HEK293 (cell line): ENCODE measurements at regions not wholly inside any gene's neighbourhood (a gene's known extent, or its start where the extent isn't known, plus 50 kb on each side); places are given as distances from the start of the nearest gene placed in this dataset.

ENCODE experiments used
- CTCF ChIA-PET: fragments of 350-600 bp; formaldehyde crosslinking; extraction: SDS; loops from one replicate; lab custom pipeline; 2021; ENCODE audit warnings: antibody characterized with exemption; lab: Yijun Ruan, JAX
- POLR2A ChIA-PET: fragments of 300-600 bp; formaldehyde crosslinking; extraction: SDS; loops from one replicate; lab custom pipeline; 2020; ENCODE audit warnings: antibody characterized with exemption, inconsistent platforms; lab: Yijun Ruan, JAX
- H3K27ac ChIP-seq: fragments of 200-500 bp; sonication (Bioruptor generic); 2 replicates; pipeline ENCODE4 v1.5.1; 2014; ENCODE audit warnings: low read depth, low read length, control low read depth, inconsistent platforms; ENCODE audit errors: extremely low read depth
- H3K36me3 ChIP-seq, 2 experiments: fragments of 200-500 bp in 1 of 2; sonication (Bioruptor generic) in 1 of 2; 1 replicate in 1 of 2; 2 replicates in 1 of 2; pipeline ENCODE4 v1.5.1; 2014 to 2017; ENCODE audit warnings: inconsistent platforms in 2 of 2, low read length in 2 of 2; ENCODE audit not compliant: control insufficient read depth in 2 of 2, insufficient read depth in 1 of 2
- H3K4me1 ChIP-seq: fragments of 200-500 bp; sonication (Bioruptor generic); 2 replicates; pipeline ENCODE4 v1.5.1; 2014; ENCODE audit warnings: mild to moderate bottlenecking, low read length, inconsistent platforms; ENCODE audit not compliant: control insufficient read depth, insufficient read depth
- H3K4me3 ChIP-seq: 2 replicates; pipeline ENCODE4 v1.5.1; 2011; ENCODE audit warnings: low read depth, mild to moderate bottlenecking, control low read depth, low read length, moderate library complexity
- H3K9me3 ChIP-seq: fragments of 200-500 bp; sonication (Bioruptor generic); 2 replicates; pipeline ENCODE4 v1.5.1; 2014; ENCODE audit warnings: low read depth, low read length, inconsistent platforms; ENCODE audit not compliant: control insufficient read depth, insufficient read depth
- GLIS1 ChIP-seq: fragments of 450-650 bp; formaldehyde crosslinking; IDR thresholded peaks from 2 replicates; pipeline ENCODE4 v1.5.1; 2016; ENCODE audit warnings: missing biosample characterization, missing genetic modification characterization
- KLF7 ChIP-seq: fragments of 450-650 bp; formaldehyde crosslinking; IDR thresholded peaks from 2 replicates; pipeline ENCODE4 v1.5.1; 2016; ENCODE audit warnings: missing biosample characterization, missing genetic modification characterization, borderline replicate concordance
- KLF9 ChIP-seq: fragments of 450-650 bp; formaldehyde crosslinking; IDR thresholded peaks from 2 replicates; pipeline ENCODE4 v1.5.1; 2016; ENCODE audit warnings: missing biosample characterization, missing genetic modification characterization, low read depth
- PRDM4 ChIP-seq: fragments of 450-650 bp; formaldehyde crosslinking; IDR thresholded peaks from 2 replicates; pipeline ENCODE4 v1.5.1; 2017; ENCODE audit warnings: missing biosample characterization, missing genetic modification characterization
- ZNF114 ChIP-seq: fragments of 450-650 bp; formaldehyde crosslinking; IDR thresholded peaks from 2 replicates; pipeline ENCODE4 v1.5.0; 2017; ENCODE audit warnings: missing biosample characterization, missing genetic modification characterization
- ZNF174 ChIP-seq: fragments of 450-650 bp; formaldehyde crosslinking; IDR thresholded peaks from 2 replicates; pipeline ENCODE4 v1.5.0; 2017; ENCODE audit warnings: missing biosample characterization, mild to moderate bottlenecking, missing genetic modification characterization
- ZNF211 ChIP-seq: fragments of 450-650 bp; formaldehyde crosslinking; IDR thresholded peaks from 2 replicates; pipeline ENCODE4 v1.5.1; 2016; ENCODE audit warnings: low read depth, missing biosample characterization, missing genetic modification characterization
- ZNF23 ChIP-seq: fragments of 450-650 bp; formaldehyde crosslinking; IDR thresholded peaks from 2 replicates; pipeline ENCODE4 v1.5.1; 2016; ENCODE audit warnings: missing biosample characterization, missing genetic modification characterization, borderline replicate concordance
- ZNF302 ChIP-seq: fragments of 450-650 bp; formaldehyde crosslinking; IDR thresholded peaks from 2 replicates; pipeline ENCODE4 v1.5.1; 2016; ENCODE audit warnings: missing biosample characterization, missing genetic modification characterization, low read depth
- ZNF324 ChIP-seq: fragments of 450-650 bp; formaldehyde crosslinking; IDR thresholded peaks from 2 replicates; pipeline ENCODE4 v1.5.1; 2016; ENCODE audit warnings: missing biosample characterization, missing genetic modification characterization
- ZNF366 ChIP-seq: fragments of 450-650 bp; formaldehyde crosslinking; conservative IDR thresholded peaks from 2 replicates; pipeline ENCODE4 v1.5.1; 2016; ENCODE audit warnings: missing biosample characterization, missing genetic modification characterization
- ZNF513 ChIP-seq: fragments of 450-650 bp; IDR thresholded peaks from 2 replicates; pipeline ENCODE4 v1.5.1; 2018; ENCODE audit warnings: missing biosample characterization, missing genetic modification characterization
- ZNF596 ChIP-seq: fragments of 450-650 bp; IDR thresholded peaks from 2 replicates; pipeline ENCODE4 v1.5.0; 2018; ENCODE audit warnings: missing biosample characterization, mild to moderate bottlenecking, missing genetic modification characterization, moderate library complexity
- ZNF623 ChIP-seq: fragments of 450-650 bp; formaldehyde crosslinking; IDR thresholded peaks from 2 replicates; pipeline ENCODE4 v1.5.1; 2016; ENCODE audit warnings: missing biosample characterization, missing genetic modification characterization
- ZNF654 ChIP-seq: fragments of 450-650 bp; formaldehyde crosslinking; IDR thresholded peaks from 2 replicates; pipeline ENCODE4 v1.5.1; 2016; ENCODE audit warnings: low read depth, missing biosample characterization, missing genetic modification characterization
- ZNF677 ChIP-seq: fragments of 450-650 bp; IDR thresholded peaks from 2 replicates; pipeline ENCODE4 v1.5.0; 2018; ENCODE audit warnings: missing biosample characterization, mild to moderate bottlenecking, missing genetic modification characterization, moderate library complexity
- ZNF707 ChIP-seq: fragments of 450-650 bp; formaldehyde crosslinking; IDR thresholded peaks from 2 replicates; pipeline ENCODE4 v1.5.1; 2016; ENCODE audit warnings: missing biosample characterization, missing genetic modification characterization
- ZNF747 ChIP-seq: fragments of 450-650 bp; formaldehyde crosslinking; IDR thresholded peaks from 2 replicates; pipeline ENCODE4 v1.5.1; 2016; ENCODE audit warnings: missing biosample characterization, missing genetic modification characterization
- ZNF792 ChIP-seq: fragments of 450-650 bp; formaldehyde crosslinking; IDR thresholded peaks from 2 replicates; pipeline ENCODE4 v1.5.1; 2016; ENCODE audit warnings: missing biosample characterization, missing genetic modification characterization

GRCh38 chr15:39172380-39173281, 408.2 kb upstream of the THBS1 start:
- H3K9me3 ChIP-seq, result no peaks in the 10 kb centered on the region
- no peak overlapping the region for H3K27ac ChIP-seq
- H3K36me3 ChIP-seq, result no peaks in the 10 kb centered on the region
- H3K4me1 ChIP-seq, result 0 out of 2 replicates have a peak, but pooled peaks cover 3% of the 10 kb centered on the region
- POLR2A ChIA-PET, result interaction anchor here (2.0 kb wide), 1 partner anchor 408 kb away, joined by 18 read pairs; the partner anchor contains the start of gene THBS1
- no peak for TF ChIP-seq ZNF324 (tag by site-specific recombination)
- TF ChIP-seq ZNF792, result no peak
- TF ChIP-seq ZNF654 (tag by site-specific recombination), result no peak
- no peak for TF ChIP-seq ZNF302 (tag by site-specific recombination)
- no peak for TF ChIP-seq PRDM4 (tag by site-specific recombination)
- no peak for TF ChIP-seq ZNF677 (tag by site-specific recombination)
- no peak for TF ChIP-seq ZNF747
- TF ChIP-seq KLF9 (tag by site-specific recombination), result no peak
- no peak for TF ChIP-seq ZNF707 (tag by site-specific recombination)
- no peak for TF ChIP-seq GLIS1 (tag by site-specific recombination)
- no peak for TF ChIP-seq ZNF23 (tag by site-specific recombination)
- no peak for TF ChIP-seq ZNF211 (tag by site-specific recombination)
- H3K4me3 ChIP-seq, result no peak overlapping the region
- CTCF ChIA-PET, result interaction anchor here (0.6 to 2.7 kb wide), 16 partner anchors 15 to 584 kb away, joined by 3 to 21 read pairs (median 3); partner anchors contain the start of gene THBS1

DNA sequence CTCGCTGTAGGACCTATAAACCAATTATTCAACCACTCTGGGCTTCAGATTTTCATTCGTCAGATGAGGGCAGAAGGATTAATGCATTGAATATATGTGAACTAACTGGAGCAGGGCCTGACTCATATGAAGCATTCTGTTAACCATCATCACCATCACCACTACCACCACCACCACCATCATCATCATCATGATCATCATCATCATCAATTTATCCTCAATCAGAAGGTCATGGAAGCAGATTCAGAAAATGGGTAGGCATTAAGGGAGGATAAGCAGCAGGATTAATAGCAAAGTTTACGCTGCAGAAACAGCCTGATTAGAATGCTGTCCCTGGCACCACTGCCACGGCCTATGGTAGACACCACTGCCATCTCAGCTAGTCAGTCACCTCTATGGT, 407.5 kb upstream of the THBS1 start:
- Histone ChIP-seq H3K27ac (no peak overlapping the region), H3K9me3 (no peaks in the 10 kb centered on the region), H3K4me1 (0 out of 2 replicates have a peak, but pooled peaks cover 3% of the 10 kb centered on the region), H3K4me3 (no peak overlapping the region), H3K36me3 (no peaks in the 10 kb centered on the region)
- ChIA-PET POLR2A (interaction anchor here (2.0 kb wide), 1 partner anchor 407 kb away, joined by 18 read pairs; the partner anchor contains the start of gene THBS1), CTCF (interaction anchor here (1.1 to 2.7 kb wide), 3 partner anchors 404 to 407 kb away, joined by 3 to 21 read pairs (median 4); partner anchors contain the start of gene THBS1)
- TF ChIP-seq ZNF596 (tag by site-specific recombination) (no peak), ZNF623 (tag by site-specific recombination) (no peak), ZNF114 (tag by site-specific recombination) (no peak), ZNF366 (no peak), ZNF513 (tag by site-specific recombination) (peak; percentile 66), ZNF174 (no peak), ZNF324 (tag by site-specific recombination) (no peak), KLF7 (tag by site-specific recombination) (no peak)
